Mammary epithelial cell (primary cell): ENCODE measurements at regions not wholly inside any gene's neighbourhood (a gene's known extent, or its start where the extent isn't known, plus 50 kb on each side); places are given as distances from the start of the nearest gene placed in this dataset.

Experiments
- EZH2 ChIP-seq: IDR thresholded peaks from 2 replicates; pipeline ENCODE4 v1.6.1; 2012; ENCODE audit warnings: low read length, inconsistent platforms, borderline replicate concordance
- TF ChIP-seq, protein P1 (sequence below), 2 donors: IDR thresholded peaks in 1 of 2; conservative IDR thresholded peaks in 1 of 2; 2 replicates each; pipeline ENCODE4 v1.5.1; 2011 to 2012; ENCODE audit warnings: inconsistent platforms in 2 of 2, low read length in 2 of 2, mild to moderate bottlenecking in 2 of 2, control low read depth in 1 of 2, low read depth in 1 of 2; ENCODE audit not compliant: insufficient read depth in 1 of 2; ENCODE audit errors: extremely low read depth in 1 of 2

- TF ChIP-seq, protein P1, sequence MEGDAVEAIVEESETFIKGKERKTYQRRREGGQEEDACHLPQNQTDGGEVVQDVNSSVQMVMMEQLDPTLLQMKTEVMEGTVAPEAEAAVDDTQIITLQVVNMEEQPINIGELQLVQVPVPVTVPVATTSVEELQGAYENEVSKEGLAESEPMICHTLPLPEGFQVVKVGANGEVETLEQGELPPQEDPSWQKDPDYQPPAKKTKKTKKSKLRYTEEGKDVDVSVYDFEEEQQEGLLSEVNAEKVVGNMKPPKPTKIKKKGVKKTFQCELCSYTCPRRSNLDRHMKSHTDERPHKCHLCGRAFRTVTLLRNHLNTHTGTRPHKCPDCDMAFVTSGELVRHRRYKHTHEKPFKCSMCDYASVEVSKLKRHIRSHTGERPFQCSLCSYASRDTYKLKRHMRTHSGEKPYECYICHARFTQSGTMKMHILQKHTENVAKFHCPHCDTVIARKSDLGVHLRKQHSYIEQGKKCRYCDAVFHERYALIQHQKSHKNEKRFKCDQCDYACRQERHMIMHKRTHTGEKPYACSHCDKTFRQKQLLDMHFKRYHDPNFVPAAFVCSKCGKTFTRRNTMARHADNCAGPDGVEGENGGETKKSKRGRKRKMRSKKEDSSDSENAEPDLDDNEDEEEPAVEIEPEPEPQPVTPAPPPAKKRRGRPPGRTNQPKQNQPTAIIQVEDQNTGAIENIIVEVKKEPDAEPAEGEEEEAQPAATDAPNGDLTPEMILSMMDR (conservative IDR thresholded peaks at IDR 0.05 in 1 of 2, IDR thresholded peaks at IDR 0.05 in 1 of 2; ENCODE audit: extremely low read depth in 1 of 2, insufficient read depth in 1 of 2, low read depth in 1 of 2, low read length in 2 of 2) = no peak
- TF ChIP-seq EZH2 = no peak
Measured at GRCh38 chrX:137172317-137172948, 138.6 kb upstream of the GPR101 start.
